Omental fat pad (tissue), 3 donors: ENCODE measurements at regions not wholly inside any gene's neighbourhood (a gene's known extent, or its start where the extent isn't known, plus 50 kb on each side); places are given as distances from the start of the nearest gene placed in this dataset.
"Not testable (repeated sequence)": the region's sequence is repeated elsewhere in the genome, so short reads cannot be mapped to it uniquely, and the experiment has no call there.

Experiments used
- ATAC-seq: fragments of 150-250 bp; one replicate; pipeline ENCODE4 v1.9.1; 2016; ENCODE audit warnings: mild to moderate bottlenecking, moderate library complexity; ENCODE audit not compliant: low FRiP score
- DNase-seq: peaks from one replicate; pipeline ENCODE4 v3.0.0-alpha.2; 2019; ENCODE audit warnings: low spot score
- CTCF ChIP-seq, 3 donors: fragments of 450-650 bp; IDR thresholded peaks; one replicate each; pipeline ENCODE4 v1.5.1; 2016 to 2017; ENCODE audit warnings: antibody characterized with exemption in 3 of 3, mild to moderate bottlenecking in 3 of 3, moderate library complexity in 2 of 3

- DNase-seq (no peak), ATAC-seq (no peak)
- no peak for TF ChIP-seq CTCF (IDR thresholded peaks at IDR 0.05)
Observed at GRCh38 chr12:126935435-126935834, 1331.5 kb upstream of the TMEM132C start.

- no peak for DNase-seq
- ATAC-seq: no peak
- TF ChIP-seq CTCF (IDR thresholded peaks at IDR 0.05): no peak
Observed at GRCh38 chr12:126936181-126936851, 1330.7 kb upstream of the TMEM132C start.

GRCh38 chr12:126937431-126937830 is 1329.5 kb upstream of the TMEM132C start:
- DNase-seq (no peak), ATAC-seq (no peak)
- no peak for TF ChIP-seq CTCF (IDR thresholded peaks at IDR 0.05)

GRCh38 chr12:126944684-126945083 is 1322.3 kb upstream of the TMEM132C start:
- no peak for ATAC-seq
- DNase-seq: no peak
- no peak for TF ChIP-seq CTCF (IDR thresholded peaks at IDR 0.05)

GRCh38 chr12:126946958-126947357 is 1320.0 kb upstream of the TMEM132C start:
- not testable (repeated sequence) for DNase-seq, ATAC-seq

GRCh38 chr12:126949558-126949957 is 1317.4 kb upstream of the TMEM132C start:
- no peak for TF ChIP-seq CTCF (IDR thresholded peaks at IDR 0.05)
- DNase-seq: no peak
- no peak for ATAC-seq

GRCh38 chr12:126950266-126950665 is 1316.7 kb upstream of the TMEM132C start:
- no peak for DNase-seq

More at GRCh38 chr12:126950266-126950665, 1316.7 kb upstream of the TMEM132C start:
- TF ChIP-seq CTCF (IDR thresholded peaks at IDR 0.05): no peak
- ATAC-seq: no peak
